A673 (cell line): ENCODE measurements at regions not wholly inside any gene's neighbourhood (a gene's known extent, or its start where the extent isn't known, plus 50 kb on each side); places are given as distances from the start of the nearest gene placed in this dataset.

Experiments
- BruUV-seq: library from RNA; stranded (reverse); fragments of 400-500 nt; replicated peaks from 2 replicates; lab custom pipeline; 2021; lab: Mats Ljungman, UMichigan
- CTCF ChIA-PET: fragments of 300-600 bp; sonication (Branson Sonifier 250); formaldehyde crosslinking; loops from one replicate; lab custom pipeline; 2022; ENCODE audit warnings: antibody characterized with exemption; lab: Charles Lee
- POLR2A ChIA-PET: fragments of 300-600 bp; sonication (Branson Sonifier 250); formaldehyde crosslinking; loops from one replicate; lab custom pipeline; 2022; ENCODE audit warnings: antibody characterized with exemption; ENCODE audit not compliant: low non-redundant PET; lab: Charles Lee
- DNase-seq: peaks from one replicate; pipeline ENCODE4 v3.0.0-alpha.2; 2015; ENCODE audit warnings: low spot score
- H3K27ac ChIP-seq: fragments of 200-600 bp; sonication (generic); 2 replicates; pipeline ENCODE4 v1.5.1; 2016; ENCODE audit warnings: mixed run types, low read depth, mild to moderate bottlenecking, mixed read lengths, antibody characterized with exemption, low read length; ENCODE audit not compliant: poor library complexity, severe bottlenecking
- H3K27me3 ChIP-seq: fragments of 200-600 bp; sonication (generic); replicated peaks from 2 replicates; pipeline ENCODE4 v1.6.1; 2017; ENCODE audit warnings: mixed run types, low read depth, mild to moderate bottlenecking, mixed read lengths, antibody characterized with exemption, low read length; ENCODE audit not compliant: insufficient read depth, poor library complexity
- H3K36me3 ChIP-seq: fragments of 200-600 bp; sonication (generic); 2 replicates; pipeline ENCODE4 v1.6.1; 2016; ENCODE audit warnings: mixed run types, mild to moderate bottlenecking, mixed read lengths, antibody characterized with exemption, low read length; ENCODE audit not compliant: insufficient read depth, poor library complexity, severe bottlenecking
- H3K4me1 ChIP-seq: fragments of 200-600 bp; sonication (generic); 2 replicates; pipeline ENCODE4 v1.6.1; 2017; ENCODE audit warnings: mixed run types, mild to moderate bottlenecking, mixed read lengths, antibody characterized with exemption, low read length; ENCODE audit not compliant: insufficient read depth, poor library complexity, severe bottlenecking
- H3K4me3 ChIP-seq: fragments of 200-600 bp; sonication (generic); 2 replicates; pipeline ENCODE4 v1.5.1; 2016; ENCODE audit warnings: low read depth, mixed run types, mild to moderate bottlenecking, mixed read lengths, low read length; ENCODE audit not compliant: poor library complexity, severe bottlenecking
- H3K9me3 ChIP-seq: fragments of 200-600 bp; sonication (generic); 2 replicates; pipeline ENCODE4 v1.6.1; 2016; ENCODE audit warnings: mixed run types, low read depth, mild to moderate bottlenecking, mixed read lengths, antibody characterized with exemption, low read length; ENCODE audit not compliant: poor library complexity, severe bottlenecking
- CTCF ChIP-seq: fragments of 300-800, 200-600 bp; sonication (generic); conservative IDR thresholded peaks from 2 replicates; pipeline ENCODE4 v1.5.1; 2017; ENCODE audit warnings: low read depth, mild to moderate bottlenecking, antibody characterized with exemption, low read length, moderate library complexity, mixed read lengths
- EZH2 ChIP-seq: fragments of 200-600 bp; sonication (generic); IDR thresholded peaks from 2 replicates; pipeline ENCODE4 v1.6.1; 2017; ENCODE audit warnings: borderline replicate concordance, low read depth, mild to moderate bottlenecking, mixed read lengths, antibody characterized with exemption, low read length; ENCODE audit not compliant: poor library complexity, severe bottlenecking
- intact Hi-C: fragments of 100-400 bp; cut with micrococcal nuclease; formaldehyde crosslinking; loops from one replicate; pipeline ENCODE4 v1.10.0; 2022; ENCODE audit not compliant: unreplicated experiment

GRCh38 chr2:67281101-67281500 lies 116.0 kb upstream of the ETAA1 start:
- no peak for DNase-seq
- POLR2A ChIA-PET: no interaction called here

DNA sequence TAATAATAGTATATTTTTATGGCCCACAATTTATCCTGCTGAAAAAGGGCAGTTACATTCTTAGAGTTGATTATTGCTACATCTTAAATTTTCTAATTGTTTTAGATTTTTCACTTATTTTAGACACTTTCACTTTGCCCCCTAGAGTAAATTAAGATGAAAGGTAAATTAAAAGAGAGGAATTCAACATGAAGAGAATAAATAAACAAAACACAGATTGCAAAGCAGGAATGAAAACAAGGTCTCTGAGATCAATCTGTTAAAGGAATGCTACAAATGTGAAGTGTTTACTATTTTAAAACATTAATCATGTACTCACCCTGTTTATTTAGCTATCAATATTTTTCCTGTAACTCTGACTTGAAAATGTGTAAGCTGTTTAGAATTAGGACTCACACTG lies 113.5 kb upstream of the ETAA1 start:
- H3K4me3 ChIP-seq: no peak overlapping the region
- H3K9me3 ChIP-seq: no peaks in the 10 kb centered on the region
- ChIA-PET CTCF (no interaction called here), POLR2A (no interaction called here)
- TF ChIP-seq CTCF: no peak
- no peak for TF ChIP-seq EZH2
- no peak for DNase-seq
- no peaks in the 10 kb centered on the region for H3K36me3 ChIP-seq
- H3K27ac ChIP-seq: no peak overlapping the region
- H3K27me3 ChIP-seq: no peaks in the 10 kb centered on the region
- H3K4me1 ChIP-seq: no peaks in the 10 kb centered on the region
- no TSS peak for BruUV-seq
- intact Hi-C loops: no loop called here

More at GRCh38 chr2:67281101-67281500, 116.0 kb upstream of the ETAA1 start:
- CTCF ChIA-PET: no interaction called here
- BruUV-seq: no TSS peak
- Histone ChIP-seq H3K4me1 (no peaks in the 10 kb centered on the region), H3K9me3 (no peaks in the 10 kb centered on the region), H3K36me3 (no peaks in the 10 kb centered on the region), H3K4me3 (no peak overlapping the region), H3K27ac (no peak overlapping the region), H3K27me3 (no peaks in the 10 kb centered on the region)
- intact Hi-C loops: no loop called here
- no peak for TF ChIP-seq EZH2
- TF ChIP-seq CTCF: no peak

DNA sequence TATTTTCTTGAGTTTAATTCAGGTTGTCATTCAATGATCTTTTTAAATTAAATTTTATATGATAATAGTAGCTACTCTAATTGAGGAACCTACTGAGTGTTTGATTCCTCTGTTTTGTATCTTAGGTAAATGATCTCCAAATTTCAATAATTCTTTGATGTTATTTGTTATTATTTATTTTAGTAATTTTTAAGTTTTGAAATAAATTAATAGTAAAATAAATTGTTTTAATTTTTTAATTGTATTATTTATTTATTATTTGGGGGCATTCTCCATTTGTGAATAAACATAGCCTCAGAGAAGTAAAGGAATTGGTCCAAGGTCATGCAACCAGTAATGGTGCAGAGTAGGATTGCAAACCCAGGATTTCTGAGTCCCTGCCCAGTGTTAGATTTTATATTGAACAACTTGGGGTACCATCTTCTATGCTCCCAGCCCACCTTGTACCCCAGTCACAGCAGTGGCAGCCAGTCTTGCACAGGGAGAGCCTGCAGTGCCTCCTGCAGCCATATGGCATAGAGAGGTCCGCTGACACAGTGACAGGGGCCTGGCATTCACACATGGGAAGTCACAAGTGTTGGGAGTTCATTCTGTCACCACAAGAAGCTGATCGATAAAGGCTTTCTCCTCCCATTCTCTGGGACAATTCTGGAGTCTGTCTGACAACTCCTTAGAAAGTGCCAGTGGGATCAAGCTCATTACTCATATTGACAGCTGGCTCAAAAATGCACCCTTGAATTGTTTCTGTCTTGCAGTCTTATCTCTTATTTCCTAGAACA lies 110.0 kb upstream of the ETAA1 start:
- intact Hi-C loops: no loop called here
- no peak overlapping the region for H3K4me3 ChIP-seq
- CTCF ChIA-PET: interaction anchor here (1.0 kb wide), 1 partner anchor 364 kb away, joined by 3 read pairs; no protein-coding TSS in a partner anchor
- TF ChIP-seq CTCF: no peak
- TF ChIP-seq EZH2: no peak
- no TSS peak for BruUV-seq
- no peaks in the 10 kb centered on the region for H3K4me1 ChIP-seq
- POLR2A ChIA-PET: no interaction called here
- H3K27ac ChIP-seq: no peak overlapping the region
- H3K9me3 ChIP-seq: no peaks in the 10 kb centered on the region
- no peaks in the 10 kb centered on the region for H3K36me3 ChIP-seq
- no peaks in the 10 kb centered on the region for H3K27me3 ChIP-seq
- DNase-seq: no peak
